KOPT-K1 (cell line): ENCODE measurements at regions not wholly inside any gene's neighbourhood (a gene's known extent, or its start where the extent isn't known, plus 50 kb on each side); places are given as distances from the start of the nearest gene placed in this dataset.
A peak's percentile ranks its signal among the peaks of the same experiment; 100 is the strongest.

ENCODE experiments used
- H3K27ac ChIP-seq: fragments of 200-600 bp; sonication (generic); 2 replicates; pipeline ENCODE4 v1.5.1; 2016; ENCODE audit warnings: antibody characterized with exemption, mild to moderate bottlenecking, low read depth, low read length; ENCODE audit not compliant: poor library complexity, severe bottlenecking
- H3K36me3 ChIP-seq: fragments of 200-600 bp; sonication (generic); 2 replicates; pipeline ENCODE4 v1.5.1; 2017; ENCODE audit warnings: antibody characterized with exemption, mild to moderate bottlenecking, low read length, moderate library complexity; ENCODE audit not compliant: insufficient read depth
- H3K9me3 ChIP-seq: fragments of 200-600 bp; sonication (generic); 2 replicates; pipeline ENCODE4 v1.5.1; 2017; ENCODE audit warnings: antibody characterized with exemption, low read length, mild to moderate bottlenecking; ENCODE audit not compliant: insufficient read depth, poor library complexity, severe bottlenecking

- Histone ChIP-seq H3K9me3 (no peaks in the 10 kb centered on the region), H3K36me3 (no peaks in the 10 kb centered on the region), H3K27ac (peak overlapping the region; percentile 100)
Measured at GRCh38 chr14:98177551-98177950, 1094.4 kb downstream of the BCL11B start.

GRCh38 chr14:98181241-98181640, 1090.8 kb downstream of the BCL11B start:
- Histone ChIP-seq H3K36me3 (no peaks in the 10 kb centered on the region), H3K27ac (peak overlapping the region; percentile 100), H3K9me3 (no peaks in the 10 kb centered on the region)

- Histone ChIP-seq H3K9me3 (no peaks in the 10 kb centered on the region), H3K27ac (peak overlapping the region; percentile 100), H3K36me3 (no peaks in the 10 kb centered on the region)
Measured at GRCh38 chr14:98181768-98182167, 1090.2 kb downstream of the BCL11B start.

- no peaks in the 10 kb centered on the region for H3K9me3 ChIP-seq
- H3K36me3 ChIP-seq, result no peaks in the 10 kb centered on the region
- peak overlapping the region; percentile 100 for H3K27ac ChIP-seq
Measured at GRCh38 chr14:98182393-98183055, 1089.5 kb downstream of the BCL11B start.

GRCh38 chr14:98183556-98183955, 1088.4 kb downstream of the BCL11B start:
- Histone ChIP-seq H3K36me3 (no peaks in the 10 kb centered on the region), H3K27ac (peak overlapping the region; percentile 100), H3K9me3 (no peaks in the 10 kb centered on the region)

GRCh38 chr14:98184457-98184856, 1087.5 kb downstream of the BCL11B start:
- H3K9me3 ChIP-seq, result no peaks in the 10 kb centered on the region
- H3K36me3 ChIP-seq, result no peaks in the 10 kb centered on the region
- H3K27ac ChIP-seq, result peak overlapping the region; percentile 100

- Histone ChIP-seq H3K36me3 (no peaks in the 10 kb centered on the region), H3K9me3 (no peaks in the 10 kb centered on the region), H3K27ac (peak overlapping the region; percentile 100)
Measured at GRCh38 chr14:98185036-98185435, 1087.0 kb downstream of the BCL11B start.

- peak overlapping the region; percentile 100 for H3K27ac ChIP-seq
- no peaks in the 10 kb centered on the region for H3K36me3 ChIP-seq
- no peaks in the 10 kb centered on the region for H3K9me3 ChIP-seq
Measured at GRCh38 chr14:98186140-98186539, 1085.9 kb downstream of the BCL11B start.

- no peaks in the 10 kb centered on the region for H3K9me3 ChIP-seq
- peak overlapping the region; percentile 100 for H3K27ac ChIP-seq
Measured at GRCh38 chr14:98187281-98187680, 1084.7 kb downstream of the BCL11B start.

GRCh38 chr14:98189062-98189461, 1082.9 kb downstream of the BCL11B start:
- no peaks in the 10 kb centered on the region for H3K36me3 ChIP-seq
- H3K27ac ChIP-seq, result peak overlapping the region; percentile 100
- H3K9me3 ChIP-seq, result no peaks in the 10 kb centered on the region

More at GRCh38 chr14:98187281-98187680, 1084.7 kb downstream of the BCL11B start:
- H3K36me3 ChIP-seq, result no peaks in the 10 kb centered on the region

GRCh38 chr14:98189511-98189910, 1082.5 kb downstream of the BCL11B start:
- H3K27ac ChIP-seq, result peak overlapping the region; percentile 100
- H3K36me3 ChIP-seq, result no peaks in the 10 kb centered on the region
- H3K9me3 ChIP-seq, result no peaks in the 10 kb centered on the region

- Histone ChIP-seq H3K9me3 (no peaks in the 10 kb centered on the region), H3K36me3 (no peaks in the 10 kb centered on the region), H3K27ac (peak overlapping the region; percentile 100)
Measured at GRCh38 chr14:98189944-98190343, 1082.1 kb downstream of the BCL11B start.

GRCh38 chr14:98192946-98193345, 1079.1 kb downstream of the BCL11B start:
- peak overlapping the region; percentile 100 for H3K27ac ChIP-seq
- H3K36me3 ChIP-seq, result no peaks in the 10 kb centered on the region
- H3K9me3 ChIP-seq, result no peaks in the 10 kb centered on the region

GRCh38 chr14:98194821-98195220, 1077.2 kb downstream of the BCL11B start:
- Histone ChIP-seq H3K9me3 (no peaks in the 10 kb centered on the region), H3K36me3 (no peaks in the 10 kb centered on the region), H3K27ac (peak overlapping the region; percentile 100)

- Histone ChIP-seq H3K36me3 (no peaks in the 10 kb centered on the region), H3K9me3 (no peaks in the 10 kb centered on the region), H3K27ac (peak overlapping the region; percentile 100)
Measured at GRCh38 chr14:98195256-98195655, 1076.7 kb downstream of the BCL11B start.

GRCh38 chr14:98197933-98198332, 1074.1 kb downstream of the BCL11B start:
- H3K36me3 ChIP-seq, result peaks cover 5% of the 10 kb centered on the region; the same call in 1 of the 2 replicates
- no peaks in the 10 kb centered on the region for H3K9me3 ChIP-seq
- peak overlapping the region; percentile 100 for H3K27ac ChIP-seq
